ENCODE measurements at regions not wholly inside any gene's neighbourhood (a gene's known extent, or its start where the extent isn't known, plus 50 kb on each side); places are given as distances from the start of the nearest gene placed in this dataset.

DNA sequence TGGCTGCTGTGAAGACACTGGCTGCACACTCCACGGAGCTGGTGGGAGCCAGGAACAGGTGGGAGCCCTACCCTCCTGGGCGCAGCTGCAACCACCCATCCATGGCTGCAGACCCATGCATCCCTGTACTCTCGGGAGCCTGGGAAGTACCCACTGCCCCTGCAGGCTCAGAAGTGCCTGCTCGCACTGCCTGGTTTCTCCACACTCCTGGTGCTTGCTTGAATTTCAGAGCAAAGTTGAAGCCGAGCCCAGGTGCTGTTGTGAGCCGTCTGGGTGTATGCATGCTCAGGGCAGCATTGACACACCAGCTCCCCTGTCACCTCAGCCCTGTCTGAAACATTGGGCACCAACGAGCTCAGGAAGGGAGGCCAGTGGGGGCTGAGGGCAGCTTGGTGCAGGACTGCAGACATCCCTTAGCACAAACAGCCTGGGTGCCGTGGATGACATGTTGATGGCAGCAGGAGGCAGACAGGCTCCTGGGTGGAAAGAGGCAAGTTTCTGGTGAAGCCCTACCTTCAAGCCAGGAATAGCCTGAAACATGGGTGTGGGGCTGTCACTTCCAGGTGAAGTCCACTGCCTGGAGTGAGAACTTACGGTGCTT lies 585.9 kb downstream of the PCDH18 start:
- TF ChIP-seq, protein P1, sequence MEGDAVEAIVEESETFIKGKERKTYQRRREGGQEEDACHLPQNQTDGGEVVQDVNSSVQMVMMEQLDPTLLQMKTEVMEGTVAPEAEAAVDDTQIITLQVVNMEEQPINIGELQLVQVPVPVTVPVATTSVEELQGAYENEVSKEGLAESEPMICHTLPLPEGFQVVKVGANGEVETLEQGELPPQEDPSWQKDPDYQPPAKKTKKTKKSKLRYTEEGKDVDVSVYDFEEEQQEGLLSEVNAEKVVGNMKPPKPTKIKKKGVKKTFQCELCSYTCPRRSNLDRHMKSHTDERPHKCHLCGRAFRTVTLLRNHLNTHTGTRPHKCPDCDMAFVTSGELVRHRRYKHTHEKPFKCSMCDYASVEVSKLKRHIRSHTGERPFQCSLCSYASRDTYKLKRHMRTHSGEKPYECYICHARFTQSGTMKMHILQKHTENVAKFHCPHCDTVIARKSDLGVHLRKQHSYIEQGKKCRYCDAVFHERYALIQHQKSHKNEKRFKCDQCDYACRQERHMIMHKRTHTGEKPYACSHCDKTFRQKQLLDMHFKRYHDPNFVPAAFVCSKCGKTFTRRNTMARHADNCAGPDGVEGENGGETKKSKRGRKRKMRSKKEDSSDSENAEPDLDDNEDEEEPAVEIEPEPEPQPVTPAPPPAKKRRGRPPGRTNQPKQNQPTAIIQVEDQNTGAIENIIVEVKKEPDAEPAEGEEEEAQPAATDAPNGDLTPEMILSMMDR (IDR thresholded peaks at IDR 0.05), result no peak
- TF ChIP-seq EP300 (IDR thresholded peaks at IDR 0.05), result no peak
- TF ChIP-seq POLR2AphosphoS5 (IDR thresholded peaks at IDR 0.05), result no peak
- no peak for TF ChIP-seq POLR2A (IDR thresholded peaks at IDR 0.05)

Data from stomach (tissue), 4 donors.